ENCODE measurements at regions not wholly inside any gene's neighbourhood (a gene's known extent, or its start where the extent isn't known, plus 50 kb on each side); places are given as distances from the start of the nearest gene placed in this dataset.

GRCh38 chr4:55744369-55744768 lies 75.2 kb upstream of the EXOC1L start:
- H3K36me3 ChIP-seq: no peaks in the 10 kb centered on the region
- TF ChIP-seq POLR2A (IDR thresholded peaks at IDR 0.05) (no peak), CTCF (IDR thresholded peaks at IDR 0.05) (no peak), POLR2AphosphoS5 (IDR thresholded peaks at IDR 0.05; ENCODE audit: insufficient read depth in 1 of 2, low read depth in 1 of 2) (no peak)

GRCh38 chr4:55745014-55745413 lies 74.6 kb upstream of the EXOC1L start:
- Histone ChIP-seq H3K36me3 (no peaks in the 10 kb centered on the region), H3K4me3 (no peak overlapping the region), H3K4me1 (no peaks in the 10 kb centered on the region), H3K27ac (no peak overlapping the region), H3K9me3 (no peaks in the 10 kb centered on the region), H3K27me3 (no peaks in the 10 kb centered on the region)
- intact Hi-C loops (cut with DNase I): no loop called here
- TF ChIP-seq POLR2A (IDR thresholded peaks at IDR 0.05): no peak
- no peak for TF ChIP-seq CTCF (IDR thresholded peaks at IDR 0.05)
- no peak for TF ChIP-seq POLR2AphosphoS5 (IDR thresholded peaks at IDR 0.05; ENCODE audit: insufficient read depth in 1 of 2, low read depth in 1 of 2)
- DNase-seq (ENCODE audit: extremely low spot score in 2 of 2): no peak

More at GRCh38 chr4:55744369-55744768, 75.2 kb upstream of the EXOC1L start:
- no peak overlapping the region for H3K4me3 ChIP-seq
- no peaks in the 10 kb centered on the region for H3K9me3 ChIP-seq
- H3K27me3 ChIP-seq: no peaks in the 10 kb centered on the region
- DNase-seq (ENCODE audit: extremely low spot score in 2 of 2): no peak
- no peak overlapping the region for H3K27ac ChIP-seq
- H3K4me1 ChIP-seq: no peaks in the 10 kb centered on the region
- intact Hi-C loops (cut with DNase I): no loop called here

GRCh38 chr4:55747793-55748192 lies 71.8 kb upstream of the EXOC1L start:
- Histone ChIP-seq H3K4me3 (no peak overlapping the region), H3K27ac (no peak overlapping the region), H3K36me3 (no peaks in the 10 kb centered on the region), H3K4me1 (no peaks in the 10 kb centered on the region), H3K9me3 (no peaks in the 10 kb centered on the region), H3K27me3 (no peaks in the 10 kb centered on the region)
- TF ChIP-seq POLR2AphosphoS5 (IDR thresholded peaks at IDR 0.05; ENCODE audit: insufficient read depth in 1 of 2, low read depth in 1 of 2) (no peak), POLR2A (IDR thresholded peaks at IDR 0.05) (no peak), CTCF (IDR thresholded peaks at IDR 0.05) (no peak)
- DNase-seq (ENCODE audit: extremely low spot score in 2 of 2): no peak
- intact Hi-C loops (cut with DNase I): no loop called here

GRCh38 chr4:55749666-55750065 lies 69.9 kb upstream of the EXOC1L start:
- Histone ChIP-seq H3K4me1 (no peaks in the 10 kb centered on the region), H3K9me3 (no peaks in the 10 kb centered on the region), H3K4me3 (no peak overlapping the region), H3K36me3 (no peaks in the 10 kb centered on the region), H3K27me3 (no peaks in the 10 kb centered on the region), H3K27ac (no peak overlapping the region)
- intact Hi-C loops (cut with DNase I): no loop called here
- no peak for DNase-seq (ENCODE audit: extremely low spot score in 2 of 2)
- TF ChIP-seq POLR2A (IDR thresholded peaks at IDR 0.05) (no peak), POLR2AphosphoS5 (IDR thresholded peaks at IDR 0.05; ENCODE audit: insufficient read depth in 1 of 2, low read depth in 1 of 2) (no peak), CTCF (IDR thresholded peaks at IDR 0.05) (no peak)

- Histone ChIP-seq H3K4me1 (no peaks in the 10 kb centered on the region), H3K9me3 (no peaks in the 10 kb centered on the region), H3K27me3 (no peaks in the 10 kb centered on the region), H3K36me3 (no peaks in the 10 kb centered on the region), H3K27ac (no peak overlapping the region), H3K4me3 (no peak overlapping the region)
- intact Hi-C loops (cut with DNase I): no loop called here
- TF ChIP-seq POLR2A (IDR thresholded peaks at IDR 0.05) (no peak), CTCF (IDR thresholded peaks at IDR 0.05) (no peak), POLR2AphosphoS5 (IDR thresholded peaks at IDR 0.05; ENCODE audit: insufficient read depth in 1 of 2, low read depth in 1 of 2) (no peak)
- no peak for DNase-seq (ENCODE audit: extremely low spot score in 2 of 2)
Observed at GRCh38 chr4:55752810-55753209, 66.8 kb upstream of the EXOC1L start.

Measured in vagina (tissue), 2 donors.